SJSA1 (cell line): ENCODE measurements at regions not wholly inside any gene's neighbourhood (a gene's known extent, or its start where the extent isn't known, plus 50 kb on each side); places are given as distances from the start of the nearest gene placed in this dataset.

ENCODE experiments used
- DNase-seq, 2 experiments: peaks; one replicate each; pipeline ENCODE4 v3.0.0-alpha.2; 2015 to 2020; ENCODE audit warnings: low spot score in 2 of 2, low read depth in 1 of 2
- H3K27ac ChIP-seq: fragments of 250-450 bp; sonication (Bioruptor Pico); 2 replicates; pipeline ENCODE4 v1.5.1; 2020; ENCODE audit warnings: mild to moderate bottlenecking, moderate library complexity
- H3K27me3 ChIP-seq: fragments of 250-450 bp; sonication (Bioruptor Pico); replicated peaks from 2 replicates; pipeline ENCODE4 v1.5.1; 2020; ENCODE audit warnings: mild to moderate bottlenecking, moderate library complexity
- H3K36me3 ChIP-seq: fragments of 250-450 bp; sonication (Bioruptor Pico); 2 replicates; pipeline ENCODE4 v1.5.1; 2020; ENCODE audit warnings: mild to moderate bottlenecking
- H3K4me1 ChIP-seq: fragments of 250-450 bp; sonication (Bioruptor Pico); replicated peaks from 2 replicates; pipeline ENCODE4 v1.6.1; 2021; ENCODE audit warnings: mild to moderate bottlenecking
- H3K4me3 ChIP-seq: fragments of 250-450 bp; sonication (Bioruptor Pico); 2 replicates; pipeline ENCODE4 v1.5.1; 2020; ENCODE audit warnings: mild to moderate bottlenecking
- H3K9me3 ChIP-seq: fragments of 250-450 bp; sonication (Bioruptor Pico); replicated peaks from 2 replicates; pipeline ENCODE4 v1.5.1; 2020; ENCODE audit warnings: mild to moderate bottlenecking

- H3K4me1 ChIP-seq: peaks cover 5% of the 10 kb centered on the region
- H3K27ac ChIP-seq: no peak overlapping the region
- H3K27me3 ChIP-seq: no peaks in the 10 kb centered on the region
- no peaks in the 10 kb centered on the region for H3K9me3 ChIP-seq
- no peaks in the 10 kb centered on the region for H3K36me3 ChIP-seq
- DNase-seq: no peak
- no peak overlapping the region for H3K4me3 ChIP-seq
Measured at GRCh38 chr15:81524496-81524895, 150.5 kb upstream of the TMC3 start.

GRCh38 chr15:81523867-81524266 lies 149.9 kb upstream of the TMC3 start:
- no peaks in the 10 kb centered on the region for H3K36me3 ChIP-seq
- no peaks in the 10 kb centered on the region for H3K9me3 ChIP-seq
- H3K4me1 ChIP-seq: no peaks in the 10 kb centered on the region
- no peak for DNase-seq
- H3K27me3 ChIP-seq: no peaks in the 10 kb centered on the region
- no peak overlapping the region for H3K4me3 ChIP-seq
- no peak overlapping the region for H3K27ac ChIP-seq

GRCh38 chr15:81520480-81520879 lies 146.5 kb upstream of the TMC3 start:
- Histone ChIP-seq H3K9me3 (no peaks in the 10 kb centered on the region), H3K4me1 (peaks cover 14% of the 10 kb centered on the region), H3K36me3 (no peaks in the 10 kb centered on the region), H3K27ac (no peak overlapping the region), H3K27me3 (no peaks in the 10 kb centered on the region), H3K4me3 (no peak overlapping the region)
- no peak for DNase-seq

- Histone ChIP-seq H3K27ac (peak overlapping the region; percentile 24), H3K4me1 (peaks cover 18% of the 10 kb centered on the region), H3K9me3 (no peaks in the 10 kb centered on the region), H3K27me3 (no peaks in the 10 kb centered on the region), H3K36me3 (no peaks in the 10 kb centered on the region), H3K4me3 (no peak overlapping the region)
- peak in 1 of 2 experiments; percentile 70 for DNase-seq
Measured at GRCh38 chr15:81516461-81516860, 142.4 kb upstream of the TMC3 start.

GRCh38 chr15:81516012-81516411 lies 142.0 kb upstream of the TMC3 start:
- no peaks in the 10 kb centered on the region for H3K27me3 ChIP-seq
- DNase-seq: no peak
- H3K4me1 ChIP-seq: peaks cover 19% of the 10 kb centered on the region
- no peak overlapping the region for H3K4me3 ChIP-seq
- H3K27ac ChIP-seq: peak overlapping the region; percentile 24
- no peaks in the 10 kb centered on the region for H3K9me3 ChIP-seq
- H3K36me3 ChIP-seq: no peaks in the 10 kb centered on the region

GRCh38 chr15:81514725-81515124 lies 140.7 kb upstream of the TMC3 start:
- DNase-seq: no peak
- Histone ChIP-seq H3K36me3 (no peaks in the 10 kb centered on the region), H3K27ac (no peak overlapping the region), H3K27me3 (no peaks in the 10 kb centered on the region), H3K9me3 (no peaks in the 10 kb centered on the region), H3K4me1 (peaks cover 27% of the 10 kb centered on the region), H3K4me3 (no peak overlapping the region)

GRCh38 chr15:81511138-81511537 lies 137.1 kb upstream of the TMC3 start:
- Histone ChIP-seq H3K27ac (no peak overlapping the region), H3K36me3 (no peaks in the 10 kb centered on the region), H3K27me3 (no peaks in the 10 kb centered on the region), H3K9me3 (no peaks in the 10 kb centered on the region), H3K4me3 (no peak overlapping the region), H3K4me1 (peaks cover 18% of the 10 kb centered on the region)
- DNase-seq: no peak

- no peaks in the 10 kb centered on the region for H3K9me3 ChIP-seq
- no peaks in the 10 kb centered on the region for H3K27me3 ChIP-seq
- peaks cover 24% of the 10 kb centered on the region for H3K4me1 ChIP-seq
- DNase-seq: no peak
- H3K4me3 ChIP-seq: no peak overlapping the region
- no peak overlapping the region for H3K27ac ChIP-seq
- H3K36me3 ChIP-seq: no peaks in the 10 kb centered on the region
Measured at GRCh38 chr15:81507831-81508230, 133.8 kb upstream of the TMC3 start.

- no peak for DNase-seq
- no peaks in the 10 kb centered on the region for H3K27me3 ChIP-seq
- no peak overlapping the region for H3K4me3 ChIP-seq
Measured at GRCh38 chr15:81506936-81507335, 132.9 kb upstream of the TMC3 start.

GRCh38 chr15:81506071-81506470 lies 132.1 kb upstream of the TMC3 start:
- peaks cover 27% of the 10 kb centered on the region for H3K4me1 ChIP-seq
- H3K27ac ChIP-seq: no peak overlapping the region
- no peaks in the 10 kb centered on the region for H3K9me3 ChIP-seq
- no peak overlapping the region for H3K4me3 ChIP-seq
- no peaks in the 10 kb centered on the region for H3K27me3 ChIP-seq
- H3K36me3 ChIP-seq: no peaks in the 10 kb centered on the region
- DNase-seq: no peak

More at GRCh38 chr15:81506936-81507335, 132.9 kb upstream of the TMC3 start:
- Histone ChIP-seq H3K4me1 (peaks cover 28% of the 10 kb centered on the region), H3K36me3 (no peaks in the 10 kb centered on the region), H3K27ac (no peak overlapping the region), H3K9me3 (no peaks in the 10 kb centered on the region)

GRCh38 chr15:81504170-81504905 lies 130.3 kb upstream of the TMC3 start:
- H3K27ac ChIP-seq: peak overlapping the region; percentile 14; the same call in 1 of the 2 replicates
- H3K27me3 ChIP-seq: no peaks in the 10 kb centered on the region
- H3K36me3 ChIP-seq: no peaks in the 10 kb centered on the region
- no peak overlapping the region for H3K4me3 ChIP-seq
- no peak for DNase-seq
- 0 out of 2 replicates have a peak, but pooled peaks cover 2% of the 10 kb centered on the region for H3K9me3 ChIP-seq
- peaks cover 18% of the 10 kb centered on the region for H3K4me1 ChIP-seq

- Histone ChIP-seq H3K4me1 (peaks cover 18% of the 10 kb centered on the region), H3K4me3 (no peak overlapping the region), H3K27me3 (no peaks in the 10 kb centered on the region), H3K36me3 (no peaks in the 10 kb centered on the region), H3K27ac (no peak overlapping the region), H3K9me3 (0 out of 2 replicates have a peak, but pooled peaks cover 2% of the 10 kb centered on the region)
- no peak for DNase-seq
Measured at GRCh38 chr15:81502439-81502838, 128.4 kb upstream of the TMC3 start.

GRCh38 chr15:81500081-81500480 lies 126.1 kb upstream of the TMC3 start:
- Histone ChIP-seq H3K9me3 (0 out of 2 replicates have a peak, but pooled peaks cover 2% of the 10 kb centered on the region), H3K4me3 (no peak overlapping the region), H3K36me3 (no peaks in the 10 kb centered on the region), H3K27me3 (no peaks in the 10 kb centered on the region), H3K4me1 (peaks cover 18% of the 10 kb centered on the region), H3K27ac (no peak overlapping the region)
- no peak for DNase-seq

- Histone ChIP-seq H3K4me3 (no peak overlapping the region), H3K4me1 (peaks cover 12% of the 10 kb centered on the region; the same call in 1 of the 2 replicates), H3K9me3 (0 out of 2 replicates have a peak, but pooled peaks cover 2% of the 10 kb centered on the region), H3K36me3 (no peaks in the 10 kb centered on the region), H3K27ac (no peak overlapping the region), H3K27me3 (no peaks in the 10 kb centered on the region)
- no peak for DNase-seq
Measured at GRCh38 chr15:81498294-81498693, 124.3 kb upstream of the TMC3 start.
